ENCODE measurements at regions not wholly inside any gene's neighbourhood (a gene's known extent, or its start where the extent isn't known, plus 50 kb on each side); places are given as distances from the start of the nearest gene placed in this dataset.

DNA sequence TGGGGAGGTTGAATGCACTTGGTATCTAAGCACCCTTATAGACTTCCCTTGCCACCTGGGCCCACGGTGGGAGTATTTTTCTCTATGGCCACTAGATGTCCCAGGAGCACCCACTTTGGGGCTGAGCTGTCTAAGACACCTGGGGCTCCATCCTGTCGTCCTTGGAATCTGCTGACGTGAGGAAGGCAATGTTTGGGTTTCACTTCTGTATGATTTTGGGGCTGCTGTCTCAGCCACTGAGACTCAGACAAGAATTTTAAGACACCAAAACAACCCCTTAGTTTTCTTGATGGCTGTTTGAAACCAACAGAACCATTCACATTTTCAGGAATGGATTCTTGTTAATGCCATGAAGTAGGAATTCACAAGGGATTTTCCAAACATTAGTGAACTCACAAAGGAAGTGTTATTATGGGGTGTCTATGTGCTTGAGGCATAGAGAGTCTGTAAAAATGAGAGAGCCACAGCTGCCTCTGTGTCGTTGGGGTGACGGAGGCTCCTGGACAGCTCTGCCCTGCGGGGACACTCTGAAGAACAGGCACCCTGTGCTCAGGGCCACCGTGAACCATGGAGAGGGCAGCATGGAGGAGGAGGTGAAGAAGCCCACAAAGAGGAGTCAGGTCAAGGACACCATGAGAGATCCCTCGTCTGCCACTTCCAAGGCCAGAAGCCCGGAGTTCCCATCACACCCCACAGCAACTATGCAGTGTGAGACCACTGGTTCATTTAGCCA lies 106.8 kb upstream of the SPATA13 start:
- WGBS (ENCODE audit: insufficient coverage): 67% methylated on average over 3 of the region's 9 CpGs
- no peaks in the 10 kb centered on the region for H3K9me3 Mint-ChIP-seq (ENCODE audit: insufficient read depth)
- Histone ChIP-seq H4K20me1 (ENCODE audit: control insufficient read depth, insufficient read depth, low read length, poor library complexity, severe bottlenecking) (no peaks in the 10 kb centered on the region), H3K9ac (ENCODE audit: low read length) (no peak overlapping the region), H3K36me3 (replicated peaks in 1 of 2; ENCODE audit: control extremely low read depth in 1 of 2, control insufficient read depth in 1 of 2, extremely low read depth in 1 of 2, insufficient read depth in 2 of 2, low read length in 1 of 2) (no peaks in the 10 kb centered on the region), H3K4me1 (ENCODE audit: control insufficient read depth in 2 of 2, insufficient read depth in 2 of 2, low read length in 2 of 2) (no peaks in the 10 kb centered on the region), H3K9me3 (ENCODE audit: control extremely low read depth in 1 of 3, control insufficient read depth in 2 of 3, insufficient read depth in 1 of 3, low read length in 2 of 3) (no peaks in the 10 kb centered on the region), H3K79me2 (ENCODE audit: control insufficient read depth, insufficient read depth, low read length) (no peaks in the 10 kb centered on the region), H3K4me2 (replicated peaks; ENCODE audit: low read depth, low read length, poor library complexity, severe bottlenecking) (no peak overlapping the region), H3K27ac (ENCODE audit: low read length in 2 of 2) (no peak overlapping the region), H3K4me3 (ENCODE audit: control extremely low read depth in 1 of 5, extremely low read depth in 1 of 5, insufficient read depth in 1 of 5, low read depth in 2 of 5, low read length in 4 of 5) (no peak overlapping the region), H2AFZ (ENCODE audit: insufficient read depth, low read depth, low read length, poor library complexity, severe bottlenecking) (no peak overlapping the region), H3K27me3 (replicated peaks in 1 of 4; ENCODE audit: control extremely low read depth in 1 of 4, control insufficient read depth in 3 of 4, insufficient read depth in 4 of 4, low read length in 3 of 4) (peaks cover 0 to 12% (median 2%) of the 10 kb centered on the region in 4 experiments)
- DNase-seq (peak; percentile 78), ATAC-seq (ENCODE audit: low read depth) (peak; percentile 97)
- TF ChIP-seq EZH2 (IDR thresholded peaks at IDR 0.05; ENCODE audit: borderline replicate concordance, insufficient read depth, low read depth, low read length, poor library complexity, severe bottlenecking): no peak
- TF ChIP-seq, protein P1, sequence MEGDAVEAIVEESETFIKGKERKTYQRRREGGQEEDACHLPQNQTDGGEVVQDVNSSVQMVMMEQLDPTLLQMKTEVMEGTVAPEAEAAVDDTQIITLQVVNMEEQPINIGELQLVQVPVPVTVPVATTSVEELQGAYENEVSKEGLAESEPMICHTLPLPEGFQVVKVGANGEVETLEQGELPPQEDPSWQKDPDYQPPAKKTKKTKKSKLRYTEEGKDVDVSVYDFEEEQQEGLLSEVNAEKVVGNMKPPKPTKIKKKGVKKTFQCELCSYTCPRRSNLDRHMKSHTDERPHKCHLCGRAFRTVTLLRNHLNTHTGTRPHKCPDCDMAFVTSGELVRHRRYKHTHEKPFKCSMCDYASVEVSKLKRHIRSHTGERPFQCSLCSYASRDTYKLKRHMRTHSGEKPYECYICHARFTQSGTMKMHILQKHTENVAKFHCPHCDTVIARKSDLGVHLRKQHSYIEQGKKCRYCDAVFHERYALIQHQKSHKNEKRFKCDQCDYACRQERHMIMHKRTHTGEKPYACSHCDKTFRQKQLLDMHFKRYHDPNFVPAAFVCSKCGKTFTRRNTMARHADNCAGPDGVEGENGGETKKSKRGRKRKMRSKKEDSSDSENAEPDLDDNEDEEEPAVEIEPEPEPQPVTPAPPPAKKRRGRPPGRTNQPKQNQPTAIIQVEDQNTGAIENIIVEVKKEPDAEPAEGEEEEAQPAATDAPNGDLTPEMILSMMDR (IDR thresholded peaks at IDR 0.05): peak; percentile 67
- POLR2A ChIA-PET: no interaction called here
- CTCF ChIA-PET: interaction anchor here (0.7 to 3.9 kb wide), 14 partner anchors 10 to 217 kb away, joined by 3 to 64 read pairs (median 6); no protein-coding TSS in a partner anchor
- peaks cover 10% of the 10 kb centered on the region for H3K4me1 Mint-ChIP-seq
- H3K4me3 Mint-ChIP-seq: no peak overlapping the region
- peak overlapping the region; percentile 51 for H3K27ac Mint-ChIP-seq
- H3K27me3 Mint-ChIP-seq: peaks cover 25% of the 10 kb centered on the region
- intact Hi-C loops (cut with micrococcal nuclease): loop anchor here (1.0 to 2.0 kb wide), 2 partner anchors 167 to 175 kb away; no protein-coding TSS in a partner anchor

DNA sequence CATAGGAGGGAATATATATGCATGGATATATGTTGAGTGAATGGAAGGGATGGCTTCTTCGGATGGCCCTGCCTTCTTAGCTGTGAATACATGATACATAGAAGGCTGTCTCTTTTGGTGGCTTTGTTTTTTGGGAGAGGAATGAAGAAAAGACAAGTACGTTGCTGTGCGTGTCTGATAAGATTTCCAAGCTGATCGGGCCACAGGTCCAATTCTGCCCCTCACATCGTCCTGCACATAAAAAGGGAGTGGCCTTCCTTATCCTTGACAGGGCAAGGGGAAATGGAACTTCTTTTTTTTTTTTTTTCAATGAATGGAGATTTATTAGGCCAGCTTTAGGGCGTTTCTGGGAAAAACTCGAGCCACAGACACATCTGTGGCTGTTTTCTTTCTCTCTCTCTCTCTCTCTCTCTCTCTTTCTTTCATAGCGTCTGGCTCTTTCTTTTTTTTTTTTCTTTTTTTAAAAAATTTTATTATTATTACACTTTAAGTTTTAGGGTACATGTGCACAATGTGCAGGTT lies 103.8 kb upstream of the SPATA13 start:
- H3K4me3 Mint-ChIP-seq: no peak overlapping the region
- Histone ChIP-seq H3K9ac (ENCODE audit: low read length) (no peak overlapping the region), H3K36me3 (replicated peaks in 1 of 2; ENCODE audit: control extremely low read depth in 1 of 2, control insufficient read depth in 1 of 2, extremely low read depth in 1 of 2, insufficient read depth in 2 of 2, low read length in 1 of 2) (no peaks in the 10 kb centered on the region), H3K9me3 (ENCODE audit: control extremely low read depth in 1 of 3, control insufficient read depth in 2 of 3, insufficient read depth in 1 of 3, low read length in 2 of 3) (no peaks in the 10 kb centered on the region), H2AFZ (ENCODE audit: insufficient read depth, low read depth, low read length, poor library complexity, severe bottlenecking) (no peak overlapping the region), H3K4me2 (replicated peaks; ENCODE audit: low read depth, low read length, poor library complexity, severe bottlenecking) (no peak overlapping the region), H3K4me3 (ENCODE audit: control extremely low read depth in 1 of 5, extremely low read depth in 1 of 5, insufficient read depth in 1 of 5, low read depth in 2 of 5, low read length in 4 of 5) (no peak overlapping the region), H4K20me1 (ENCODE audit: control insufficient read depth, insufficient read depth, low read length, poor library complexity, severe bottlenecking) (no peaks in the 10 kb centered on the region), H3K79me2 (ENCODE audit: control insufficient read depth, insufficient read depth, low read length) (no peaks in the 10 kb centered on the region), H3K27ac (ENCODE audit: low read length in 2 of 2) (no peak overlapping the region), H3K4me1 (ENCODE audit: control insufficient read depth in 2 of 2, insufficient read depth in 2 of 2, low read length in 2 of 2) (no peaks in the 10 kb centered on the region), H3K27me3 (replicated peaks in 1 of 4; ENCODE audit: control extremely low read depth in 1 of 4, control insufficient read depth in 3 of 4, insufficient read depth in 4 of 4, low read length in 3 of 4) (peaks cover 0 to 5% (median 2%) of the 10 kb centered on the region in 4 experiments)
- ChIA-PET CTCF (interaction anchor here (0.6 to 1.1 kb wide), 3 partner anchors 12 to 172 kb away, joined by 3 to 4 read pairs (median 3); no protein-coding TSS in a partner anchor), POLR2A (interaction anchor here (0.6 kb wide), 1 partner anchor 559 kb away, joined by 5 read pairs; no protein-coding TSS in a partner anchor)
- DNase-seq (no peak), ATAC-seq (ENCODE audit: low read depth) (no peak)
- peaks cover 26% of the 10 kb centered on the region for H3K27me3 Mint-ChIP-seq
- intact Hi-C loops (cut with micrococcal nuclease): no loop called here
- H3K27ac Mint-ChIP-seq: no peak overlapping the region
- TF ChIP-seq, protein P1 (IDR thresholded peaks at IDR 0.05): no peak
- TF ChIP-seq EZH2 (IDR thresholded peaks at IDR 0.05; ENCODE audit: borderline replicate concordance, insufficient read depth, low read depth, low read length, poor library complexity, severe bottlenecking): no peak
- peaks cover 10% of the 10 kb centered on the region for H3K4me1 Mint-ChIP-seq
- 94% methylated on average over 3 of the region's 8 CpGs for WGBS (ENCODE audit: insufficient coverage)
- no peaks in the 10 kb centered on the region for H3K9me3 Mint-ChIP-seq (ENCODE audit: insufficient read depth)
